ENCODE measurements at regions not wholly inside any gene's neighbourhood (a gene's known extent, or its start where the extent isn't known, plus 50 kb on each side); places are given as distances from the start of the nearest gene placed in this dataset.

DNA sequence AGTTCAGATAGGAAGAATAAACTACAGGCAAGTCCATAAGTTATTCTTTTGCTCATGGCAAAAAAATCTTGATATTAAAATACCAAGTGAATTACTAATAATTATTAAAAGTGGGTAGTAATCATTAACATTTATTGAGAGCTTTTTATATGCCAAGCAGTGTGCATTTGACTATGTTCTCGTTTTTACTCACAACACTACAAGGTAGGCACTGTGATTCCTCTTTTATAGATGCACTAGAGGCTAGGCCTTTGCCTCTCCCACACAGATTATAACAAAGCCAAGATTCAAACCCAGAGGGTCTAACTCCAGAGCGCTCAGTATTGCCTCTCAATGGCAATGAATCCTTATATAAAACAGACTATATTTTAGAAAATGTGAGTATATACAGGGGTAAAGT lies 254.2 kb downstream of the NAF1 start:
- Histone ChIP-seq H3K27ac (no peak overlapping the region), H3K9me3 (peaks cover 0 to 5% (median 1%) of the 10 kb centered on the region in 4 donors), H3K27me3 (no peaks in the 10 kb centered on the region), H3K4me3 (no peak overlapping the region), H3K36me3 (no peaks in the 10 kb centered on the region), H3K4me1 (no peaks in the 10 kb centered on the region)
- intact Hi-C loops (cut with DNase I): no loop called here
- TF ChIP-seq POLR2A (IDR thresholded peaks at IDR 0.05) (no peak), EP300 (IDR thresholded peaks at IDR 0.05) (no peak), POLR2AphosphoS5 (IDR thresholded peaks at IDR 0.05) (no peak)
- TF ChIP-seq, protein P1, sequence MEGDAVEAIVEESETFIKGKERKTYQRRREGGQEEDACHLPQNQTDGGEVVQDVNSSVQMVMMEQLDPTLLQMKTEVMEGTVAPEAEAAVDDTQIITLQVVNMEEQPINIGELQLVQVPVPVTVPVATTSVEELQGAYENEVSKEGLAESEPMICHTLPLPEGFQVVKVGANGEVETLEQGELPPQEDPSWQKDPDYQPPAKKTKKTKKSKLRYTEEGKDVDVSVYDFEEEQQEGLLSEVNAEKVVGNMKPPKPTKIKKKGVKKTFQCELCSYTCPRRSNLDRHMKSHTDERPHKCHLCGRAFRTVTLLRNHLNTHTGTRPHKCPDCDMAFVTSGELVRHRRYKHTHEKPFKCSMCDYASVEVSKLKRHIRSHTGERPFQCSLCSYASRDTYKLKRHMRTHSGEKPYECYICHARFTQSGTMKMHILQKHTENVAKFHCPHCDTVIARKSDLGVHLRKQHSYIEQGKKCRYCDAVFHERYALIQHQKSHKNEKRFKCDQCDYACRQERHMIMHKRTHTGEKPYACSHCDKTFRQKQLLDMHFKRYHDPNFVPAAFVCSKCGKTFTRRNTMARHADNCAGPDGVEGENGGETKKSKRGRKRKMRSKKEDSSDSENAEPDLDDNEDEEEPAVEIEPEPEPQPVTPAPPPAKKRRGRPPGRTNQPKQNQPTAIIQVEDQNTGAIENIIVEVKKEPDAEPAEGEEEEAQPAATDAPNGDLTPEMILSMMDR (IDR thresholded peaks at IDR 0.05): no peak
- WGBS, 2 donors: 59 to 73% methylated on average over 2 of the region's 2 CpGs
- no peak for DNase-seq

DNA sequence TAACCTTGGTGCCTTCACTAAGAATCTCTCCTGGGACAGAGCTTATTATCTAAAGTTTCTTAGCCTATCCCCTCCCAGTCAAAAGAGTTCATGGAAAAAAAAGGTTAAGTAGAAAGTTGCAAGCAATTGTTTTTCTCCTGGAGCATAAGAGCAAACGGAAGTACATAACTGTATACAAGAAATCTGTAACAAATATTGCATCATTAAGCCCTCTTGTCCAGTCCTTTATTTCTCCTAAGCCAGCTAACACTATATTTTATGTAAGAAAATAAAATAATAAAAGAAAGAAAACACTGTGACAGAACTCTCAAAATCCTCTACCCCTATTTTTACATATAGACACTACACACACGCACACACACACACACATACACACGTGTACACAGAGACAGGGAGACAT lies 255.3 kb downstream of the NAF1 start:
- intact Hi-C loops (cut with DNase I): no loop called here
- Histone ChIP-seq H3K4me1 (no peaks in the 10 kb centered on the region), H3K27ac (no peak overlapping the region), H3K36me3 (no peaks in the 10 kb centered on the region), H3K27me3 (no peaks in the 10 kb centered on the region), H3K4me3 (no peak overlapping the region), H3K9me3 (peaks cover 0 to 6% (median 1%) of the 10 kb centered on the region in 4 donors)
- TF ChIP-seq EP300 (IDR thresholded peaks at IDR 0.05) (no peak), POLR2AphosphoS5 (IDR thresholded peaks at IDR 0.05) (no peak), POLR2A (IDR thresholded peaks at IDR 0.05) (no peak)
- TF ChIP-seq, protein P1 (IDR thresholded peaks at IDR 0.05): no peak
- no peak for DNase-seq
- 85 to 87% methylated on average over 3 of the region's 3 CpGs for WGBS, 2 donors

DNA sequence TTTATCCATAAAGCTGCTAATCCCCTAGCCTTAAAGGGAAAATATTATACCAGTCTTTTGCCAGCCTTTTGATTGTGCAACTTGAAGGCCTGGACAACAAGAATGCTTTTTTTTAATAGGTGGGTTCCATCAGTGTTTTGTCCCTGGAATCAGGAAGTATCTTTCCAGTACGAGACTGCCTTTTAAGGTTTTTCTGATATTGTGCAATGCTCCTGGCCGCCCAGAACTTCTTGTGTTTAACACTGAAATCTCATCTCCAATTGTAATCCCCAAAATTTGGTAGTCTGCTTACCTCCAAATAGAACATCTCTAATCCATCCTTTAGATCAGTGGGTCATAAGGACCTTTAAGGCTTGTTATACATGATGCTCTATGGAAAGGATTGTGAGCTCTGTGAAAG lies 256.7 kb downstream of the NAF1 start:
- Histone ChIP-seq H3K4me3 (no peak overlapping the region), H3K27me3 (no peaks in the 10 kb centered on the region), H3K27ac (no peak overlapping the region), H3K9me3 (peaks cover 0 to 6% (median 0%) of the 10 kb centered on the region in 4 donors), H3K36me3 (no peaks in the 10 kb centered on the region), H3K4me1 (no peaks in the 10 kb centered on the region)
- intact Hi-C loops (cut with DNase I): no loop called here
- DNase-seq: no peak
- TF ChIP-seq POLR2AphosphoS5 (IDR thresholded peaks at IDR 0.05) (no peak), POLR2A (IDR thresholded peaks at IDR 0.05) (no peak), EP300 (IDR thresholded peaks at IDR 0.05) (no peak)
- TF ChIP-seq, protein P1 (IDR thresholded peaks at IDR 0.05): no peak
- WGBS, 2 donors: 71 to 85% methylated on average over 2 of the region's 2 CpGs

DNA sequence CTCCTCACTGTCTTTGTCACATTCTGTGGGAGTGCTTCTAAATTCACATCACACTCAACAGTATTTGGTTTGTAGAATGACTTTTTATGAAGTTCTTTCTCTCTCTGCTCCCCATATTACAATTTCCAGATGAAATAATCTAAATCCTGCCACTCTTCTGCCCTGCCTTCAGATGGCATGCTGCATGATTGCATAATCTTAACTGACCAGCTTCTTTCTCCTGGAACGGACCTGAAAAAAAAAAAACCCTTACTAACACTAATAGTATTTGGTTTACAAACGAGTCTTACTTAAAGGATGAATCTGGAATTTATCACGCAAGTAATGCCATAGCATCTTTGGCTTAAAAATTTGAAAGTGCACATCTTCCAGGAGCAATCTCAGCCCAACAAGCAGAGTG lies 272.3 kb downstream of the NAF1 start:
- intact Hi-C loops (cut with DNase I): no loop called here
- no peak overlapping the region for H3K4me3 ChIP-seq
- no peaks in the 10 kb centered on the region for H3K27me3 ChIP-seq
- no peaks in the 10 kb centered on the region for H3K36me3 ChIP-seq
- no peak for DNase-seq
- H3K9me3 ChIP-seq: no peaks in the 10 kb centered on the region
- TF ChIP-seq, protein P1 (IDR thresholded peaks at IDR 0.05): no peak
- TF ChIP-seq POLR2AphosphoS5 (IDR thresholded peaks at IDR 0.05): no peak
- TF ChIP-seq EP300 (IDR thresholded peaks at IDR 0.05): no peak
- no peak for TF ChIP-seq POLR2A (IDR thresholded peaks at IDR 0.05)
- peaks cover 0 to 9% (median 6%) of the 10 kb centered on the region in 4 donors for H3K4me1 ChIP-seq
- WGBS, 2 donors: 70 to 77% methylated on average over 3 of the region's 3 CpGs
- H3K27ac ChIP-seq: no peak overlapping the region
